WTC11 (cell line): ENCODE measurements at regions not wholly inside any gene's neighbourhood (a gene's known extent, or its start where the extent isn't known, plus 50 kb on each side); places are given as distances from the start of the nearest gene placed in this dataset.

Source experiments
- ATF3 ChIP-seq: sonication (generic); formaldehyde crosslinking; conservative IDR thresholded peaks from 2 replicates; pipeline ENCODE4 v1.8.1; 2022; ENCODE audit warnings: mild to moderate bottlenecking, missing genetic modification reagents
- CTCF ChIP-seq: fragments of 200-600 bp; IDR thresholded peaks from 2 replicates; pipeline ENCODE4 v1.8.0; 2022; ENCODE audit warnings: antibody characterized with exemption
- ZNF138 ChIP-seq: sonication (generic); formaldehyde crosslinking; conservative IDR thresholded peaks from 2 replicates; pipeline ENCODE4 v1.8.1; 2022; ENCODE audit warnings: mild to moderate bottlenecking, moderate library complexity, missing genetic modification reagents
- ZNF423 ChIP-seq: fragments of 250-450 bp; sonication (Bioruptor Pico); IDR thresholded peaks from 2 replicates; pipeline ENCODE4 v2.1.2; 2022; ENCODE audit warnings: mild to moderate bottlenecking, moderate library complexity

GRCh38 chr10:130554701-130555410 lies 418.7 kb downstream of the GLRX3 start:
- TF ChIP-seq ZNF138 (CRISPR knock-in tag) (no peak), ZNF423 (CRISPR knock-in tag) (no peak), ATF3 (CRISPR knock-in tag) (no peak), CTCF (no peak)
